ENCODE measurements at regions not wholly inside any gene's neighbourhood (a gene's known extent, or its start where the extent isn't known, plus 50 kb on each side); places are given as distances from the start of the nearest gene placed in this dataset.

- no peak overlapping the region for H3K18ac ChIP-seq (ENCODE audit: extremely low read depth, low read length)
- H3K4me1 ChIP-seq (replicated peaks in 1 of 4; ENCODE audit: control insufficient read depth in 3 of 4, insufficient read depth in 4 of 4, low read length in 3 of 4) = peaks cover 0 to 11% (median 7%) of the 10 kb centered on the region in 4 experiments; a peak in 4 of 7 replicates
- no peak overlapping the region for H2BK15ac ChIP-seq (ENCODE audit: low read length)
- no peak overlapping the region for H3K23ac ChIP-seq (ENCODE audit: insufficient read length)
- WGBS, 2 experiments (ENCODE audit: extremely low coverage in 1 of 2, insufficient coverage in 1 of 2, insufficient read length in 1 of 2, insufficient replicate concordance in 2 of 2, low coverage in 1 of 2, low lambda C conversion rate in 2 of 2, missing lambda C conversion rate in 1 of 2) = 88% methylated on average over 6 of the region's 6 CpGs; no CpG with 5 or more reads in 1 of the 2 experiments
- no peak overlapping the region for H3K4me2 ChIP-seq (ENCODE audit: insufficient read depth in 1 of 2, low read depth in 2 of 2, low read length in 2 of 2)
- no peaks in the 10 kb centered on the region for H3K36me3 ChIP-seq (ENCODE audit: control insufficient read depth in 2 of 4, insufficient read depth in 4 of 4, low read length in 3 of 4)
- no peaks in the 10 kb centered on the region for H3K9me3 ChIP-seq (ENCODE audit: insufficient read depth in 2 of 2, low read depth in 1 of 2, low read length in 1 of 2)
- no peak overlapping the region for H2BK120ac ChIP-seq (replicated peaks; ENCODE audit: low read depth, low read length)
- H2AK5ac ChIP-seq (ENCODE audit: low read depth, low read length) = no peak overlapping the region
- no peak overlapping the region for H4K5ac ChIP-seq (ENCODE audit: insufficient read length, low read depth, low read length)
- no peaks in the 10 kb centered on the region for H3K27me3 ChIP-seq (replicated peaks in 1 of 4; ENCODE audit: control insufficient read depth in 3 of 4, extremely low read depth in 1 of 4, insufficient read depth in 3 of 4, low read length in 3 of 4)
- H4K20me1 ChIP-seq (replicated peaks in 1 of 2; ENCODE audit: control insufficient read depth in 1 of 2, insufficient read depth in 2 of 2, low read length in 2 of 2) = no peaks in the 10 kb centered on the region
- H3K4me3 ChIP-seq (ENCODE audit: extremely low read depth in 1 of 4, insufficient read depth in 2 of 4, low read depth in 3 of 4, low read length in 4 of 4) = no peak overlapping the region
- POLR2A ChIA-PET (ENCODE audit: partially characterized antibody) = interaction anchor here (0.6 to 1.4 kb wide), 3 partner anchors 21 to 255 kb away, joined by 3 to 4 read pairs (median 3); partner anchors contain the start of gene SERTAD2
- no peak overlapping the region for H3K56ac ChIP-seq (replicated peaks; ENCODE audit: insufficient read length, low read depth, low read length)
- FAIRE-seq (no peak), DNase-seq (ENCODE audit: low read depth in 1 of 2, low spot score in 2 of 2) (no peak)
- CTCF ChIA-PET (ENCODE audit: partially characterized antibody) = interaction anchor here (0.5 to 4.2 kb wide), 5 partner anchors 9 to 177 kb away, joined by 3 to 38 read pairs (median 4); partner anchors contain the start of gene SERTAD2
- H4K8ac ChIP-seq (ENCODE audit: extremely low read depth, insufficient read depth, low read length) = no peak overlapping the region
- H3K27ac ChIP-seq (ENCODE audit: low read depth, low read length) = no peak overlapping the region
- H2BK5ac ChIP-seq (ENCODE audit: low read depth, low read length) = no peak overlapping the region
- H2AFZ ChIP-seq (ENCODE audit: low read length) = no peak overlapping the region
- H3K4ac ChIP-seq (replicated peaks; ENCODE audit: insufficient read length, low read depth, low read length) = no peak overlapping the region
- no peak overlapping the region for H2BK20ac ChIP-seq (ENCODE audit: low read length)
- H3K9ac ChIP-seq (replicated peaks in 1 of 4; ENCODE audit: extremely low read depth in 1 of 4, low read depth in 3 of 4, low read length in 3 of 4) = no peak overlapping the region
- H4K91ac ChIP-seq (replicated peaks; ENCODE audit: insufficient read length, low read length) = no peak overlapping the region
- H3K79me1 ChIP-seq (ENCODE audit: low read depth, low read length) = no peaks in the 10 kb centered on the region
- H3K79me2 ChIP-seq (ENCODE audit: control insufficient read depth in 1 of 2, insufficient read depth in 2 of 2, low read length in 2 of 2) = no peaks in the 10 kb centered on the region
- no peaks in the 10 kb centered on the region; the same call in 1 of the 2 replicates for H3K23me2 ChIP-seq (ENCODE audit: low read depth, low read length)
- H2BK12ac ChIP-seq (ENCODE audit: low read depth, low read length) = no peak overlapping the region
- no peak overlapping the region for H3K14ac ChIP-seq (ENCODE audit: insufficient read length)
- TF ChIP-seq RBBP5 (IDR thresholded peaks at IDR 0.05; ENCODE audit: borderline replicate concordance, low read depth, low read length) (no peak), ZNF274 (IDR thresholded peaks at IDR 0.05; ENCODE audit: borderline replicate concordance, extremely low read depth, low read length) (no peak), EZH2 (IDR thresholded peaks at IDR 0.05; ENCODE audit: low read depth, low read length, severe bottlenecking) (no peak), FOSL1 (IDR thresholded peaks at IDR 0.05; ENCODE audit: insufficient read depth, low read depth, low read length) (no peak), CEBPB (IDR thresholded peaks at IDR 0.05; ENCODE audit: low read depth, low read length) (no peak), MAX (IDR thresholded peaks at IDR 0.05) (no peak), TCF12 (IDR thresholded peaks at IDR 0.05; ENCODE audit: low read depth, low read length) (no peak), ATF2 (IDR thresholded peaks at IDR 0.05; ENCODE audit: low read length) (no peak), CTCF (IDR thresholded peaks at IDR 0.05; ENCODE audit: control extremely low read depth in 1 of 3, insufficient read depth in 1 of 3, low read depth in 1 of 3, low read length in 3 of 3) (no peak)
Measured at GRCh38 chr2:64829525-64829924, 159.7 kb upstream of the SLC1A4 start.

Data from H1 (cell line).